Calu3 (cell line): ENCODE measurements at regions not wholly inside any gene's neighbourhood (a gene's known extent, or its start where the extent isn't known, plus 50 kb on each side); places are given as distances from the start of the nearest gene placed in this dataset.

ENCODE experiments used
- BruUV-seq: library from RNA; stranded (reverse); fragments of 400-500 nt; replicated peaks from 2 replicates; lab custom pipeline; 2021; lab: Mats Ljungman, UMichigan
- CTCF ChIA-PET: fragments of 300-600 bp; sonication (Branson Sonifier 250); formaldehyde crosslinking; loops from one replicate; lab custom pipeline; 2022; ENCODE audit warnings: antibody characterized with exemption; lab: Charles Lee
- DNase-seq: peaks from one replicate; pipeline ENCODE4 v3.0.0; 2022
- H3K27ac Mint-ChIP-seq: one replicate; pipeline ENCODE4 v1.8.0; 2022; ENCODE audit warnings: mixed read lengths; ENCODE audit not compliant: unreplicated experiment
- H3K27me3 Mint-ChIP-seq: one replicate; pipeline ENCODE4 v1.8.0; 2022; ENCODE audit warnings: mixed read lengths; ENCODE audit not compliant: unreplicated experiment
- H3K36me3 Mint-ChIP-seq: one replicate; pipeline ENCODE4 v1.8.0; 2022; ENCODE audit warnings: mild to moderate bottlenecking, moderate library complexity, mixed read lengths; ENCODE audit not compliant: insufficient read depth, unreplicated experiment
- H3K4me1 Mint-ChIP-seq: one replicate; pipeline ENCODE4 v1.8.0; 2022; ENCODE audit warnings: mild to moderate bottlenecking, low read depth, mixed read lengths; ENCODE audit not compliant: unreplicated experiment
- H3K4me3 Mint-ChIP-seq: one replicate; pipeline ENCODE4 v1.8.0; 2022; ENCODE audit warnings: mild to moderate bottlenecking, low read depth, moderate library complexity, mixed read lengths; ENCODE audit not compliant: unreplicated experiment
- H3K9me3 Mint-ChIP-seq: one replicate; pipeline ENCODE4 v1.8.0; 2022; ENCODE audit warnings: low read depth, mixed read lengths; ENCODE audit not compliant: unreplicated experiment
- intact Hi-C: fragments of 100-400 bp; cut with micrococcal nuclease; formaldehyde crosslinking; loops from one replicate; pipeline ENCODE4 v1.10.0; 2022; ENCODE audit not compliant: unreplicated experiment
- TF ChIP-seq, protein P1 (sequence below): fragments of 200-600 bp; IDR thresholded peaks from one replicate; pipeline ENCODE4 v1.8.0; 2022; ENCODE audit warnings: antibody characterized with exemption; ENCODE audit not compliant: unreplicated experiment

DNA sequence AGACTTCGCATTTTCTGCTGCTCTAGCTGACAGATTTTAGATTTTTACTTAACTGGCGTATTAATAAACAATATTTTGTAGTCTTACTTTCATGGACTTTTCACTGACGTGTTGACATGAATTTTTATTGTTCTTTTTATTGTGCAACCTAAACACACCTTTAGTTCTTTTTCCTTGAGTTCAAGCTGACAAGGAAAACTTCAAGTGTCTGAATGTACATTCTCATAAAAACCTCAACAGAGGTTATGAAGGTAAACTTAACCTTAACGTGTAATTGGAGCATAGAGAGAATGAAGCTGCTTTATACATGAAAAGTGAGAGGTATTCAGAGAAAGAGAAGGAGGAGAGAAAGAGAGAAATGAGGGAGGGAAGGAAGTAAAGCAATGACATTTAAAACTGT is 364.3 kb upstream of the CT83 start:
- no peaks in the 10 kb centered on the region for H3K27me3 Mint-ChIP-seq
- no peaks in the 10 kb centered on the region for H3K4me1 Mint-ChIP-seq
- TF ChIP-seq, protein P1, sequence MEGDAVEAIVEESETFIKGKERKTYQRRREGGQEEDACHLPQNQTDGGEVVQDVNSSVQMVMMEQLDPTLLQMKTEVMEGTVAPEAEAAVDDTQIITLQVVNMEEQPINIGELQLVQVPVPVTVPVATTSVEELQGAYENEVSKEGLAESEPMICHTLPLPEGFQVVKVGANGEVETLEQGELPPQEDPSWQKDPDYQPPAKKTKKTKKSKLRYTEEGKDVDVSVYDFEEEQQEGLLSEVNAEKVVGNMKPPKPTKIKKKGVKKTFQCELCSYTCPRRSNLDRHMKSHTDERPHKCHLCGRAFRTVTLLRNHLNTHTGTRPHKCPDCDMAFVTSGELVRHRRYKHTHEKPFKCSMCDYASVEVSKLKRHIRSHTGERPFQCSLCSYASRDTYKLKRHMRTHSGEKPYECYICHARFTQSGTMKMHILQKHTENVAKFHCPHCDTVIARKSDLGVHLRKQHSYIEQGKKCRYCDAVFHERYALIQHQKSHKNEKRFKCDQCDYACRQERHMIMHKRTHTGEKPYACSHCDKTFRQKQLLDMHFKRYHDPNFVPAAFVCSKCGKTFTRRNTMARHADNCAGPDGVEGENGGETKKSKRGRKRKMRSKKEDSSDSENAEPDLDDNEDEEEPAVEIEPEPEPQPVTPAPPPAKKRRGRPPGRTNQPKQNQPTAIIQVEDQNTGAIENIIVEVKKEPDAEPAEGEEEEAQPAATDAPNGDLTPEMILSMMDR: no peak
- BruUV-seq: no TSS peak
- no peak for DNase-seq
- intact Hi-C loops: no loop called here
- CTCF ChIA-PET: no interaction called here
- no peak overlapping the region for H3K4me3 Mint-ChIP-seq
- H3K36me3 Mint-ChIP-seq: no peaks in the 10 kb centered on the region
- no peaks in the 10 kb centered on the region for H3K9me3 Mint-ChIP-seq
- no peak overlapping the region for H3K27ac Mint-ChIP-seq

DNA sequence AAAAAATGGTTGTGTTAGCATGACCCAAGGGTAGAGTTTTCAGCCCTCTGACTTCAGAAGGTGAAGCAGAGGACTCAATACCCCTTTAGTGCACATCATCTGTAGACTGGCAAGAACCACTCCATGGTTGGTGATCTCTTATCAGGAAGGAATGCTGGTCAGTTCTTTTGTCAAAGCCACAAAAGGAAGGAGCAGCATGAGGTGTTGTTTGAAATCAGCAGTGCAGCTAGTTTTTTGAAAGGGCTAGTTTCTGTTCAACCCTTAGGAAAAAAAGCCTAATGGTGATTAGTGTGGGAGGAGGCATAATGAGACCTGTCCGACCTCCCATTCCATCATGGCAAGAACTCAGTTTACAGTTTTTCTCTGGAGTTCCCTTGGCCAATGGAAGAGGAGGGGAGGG is 362.0 kb upstream of the CT83 start:
- intact Hi-C loops: no loop called here
- Mint-ChIP-seq H3K4me1 (no peaks in the 10 kb centered on the region), H3K27ac (no peak overlapping the region), H3K36me3 (no peaks in the 10 kb centered on the region), H3K4me3 (no peak overlapping the region), H3K9me3 (no peaks in the 10 kb centered on the region), H3K27me3 (no peaks in the 10 kb centered on the region)
- TF ChIP-seq, protein P1: no peak
- no TSS peak for BruUV-seq
- CTCF ChIA-PET: no interaction called here
- no peak for DNase-seq

DNA sequence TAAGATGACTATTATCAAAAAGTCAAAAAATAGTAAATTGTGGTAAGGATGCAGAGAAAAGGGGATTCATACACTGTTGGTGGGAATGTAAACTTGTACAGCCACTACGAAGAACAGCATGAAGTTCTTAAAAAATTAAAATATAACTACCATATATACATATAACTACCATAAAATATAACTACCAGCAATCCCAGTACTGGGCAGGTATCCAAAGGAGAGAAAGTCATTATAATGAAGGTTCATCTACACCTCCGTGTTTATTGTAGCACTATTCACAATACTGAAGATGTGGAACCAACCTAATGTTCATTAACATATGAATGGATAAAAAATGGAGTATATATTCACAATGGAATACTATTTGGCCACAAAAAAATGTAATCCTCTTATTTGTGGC is 360.9 kb upstream of the CT83 start:
- H3K27ac Mint-ChIP-seq: no peak overlapping the region
- no peaks in the 10 kb centered on the region for H3K9me3 Mint-ChIP-seq
- no peaks in the 10 kb centered on the region for H3K4me1 Mint-ChIP-seq
- TF ChIP-seq, protein P1: no peak
- no TSS peak for BruUV-seq
- H3K4me3 Mint-ChIP-seq: no peak overlapping the region
- H3K27me3 Mint-ChIP-seq: no peaks in the 10 kb centered on the region
- CTCF ChIA-PET: no interaction called here
- DNase-seq: no peak
- H3K36me3 Mint-ChIP-seq: no peaks in the 10 kb centered on the region
- intact Hi-C loops: no loop called here

DNA sequence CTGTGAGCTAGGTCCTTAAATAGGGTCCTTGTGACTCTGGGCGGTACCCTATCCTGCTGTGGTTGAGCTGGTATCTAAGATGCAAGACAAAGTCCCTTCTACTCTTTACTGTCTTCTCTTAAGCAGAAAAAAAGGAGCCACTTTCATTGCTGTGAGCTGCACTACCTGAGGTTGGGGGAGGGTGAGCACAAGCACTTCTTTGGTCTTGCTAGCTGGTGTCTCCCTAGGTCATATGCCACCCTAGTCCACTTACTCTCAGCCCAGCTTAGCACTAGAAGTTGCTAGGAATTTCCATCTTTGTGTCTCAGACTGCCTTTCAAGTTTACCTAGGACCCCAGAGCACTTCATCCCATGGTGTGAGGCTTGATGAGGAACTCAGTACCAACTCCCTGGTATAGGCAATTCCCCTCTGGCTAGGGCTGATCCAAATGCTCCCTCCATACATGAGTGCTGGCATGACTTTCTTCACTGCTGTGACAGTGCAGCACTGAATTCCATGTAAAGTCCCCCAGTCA is 343.6 kb upstream of the CT83 start:
- Mint-ChIP-seq H3K9me3 (peaks cover 5% of the 10 kb centered on the region), H3K4me1 (no peaks in the 10 kb centered on the region), H3K27ac (no peak overlapping the region), H3K36me3 (no peaks in the 10 kb centered on the region), H3K27me3 (no peaks in the 10 kb centered on the region), H3K4me3 (no peak overlapping the region)
- intact Hi-C loops: no loop called here
- no TSS peak for BruUV-seq
- TF ChIP-seq, protein P1: no peak
- DNase-seq: no peak
- CTCF ChIA-PET: no interaction called here
